CD4-positive, alpha-beta T cell treated with Interleukin-12 subunit alpha and Interleukin-12 subunit beta, for 1 hour (primary cell): ENCODE measurements at regions not wholly inside any gene's neighbourhood (a gene's known extent, or its start where the extent isn't known, plus 50 kb on each side); places are given as distances from the start of the nearest gene placed in this dataset.
"Not testable (repeated sequence)": the region's sequence is repeated elsewhere in the genome, so short reads cannot be mapped to it uniquely, and the experiment has no call there.

Experiments
- DNase-seq: peaks from one replicate; pipeline ENCODE4 v3.0.0-alpha.2; 2020

GRCh38 chr2:192828175-192828574 lies 633.4 kb upstream of the TMEFF2 start:
- no peak for DNase-seq

DNA sequence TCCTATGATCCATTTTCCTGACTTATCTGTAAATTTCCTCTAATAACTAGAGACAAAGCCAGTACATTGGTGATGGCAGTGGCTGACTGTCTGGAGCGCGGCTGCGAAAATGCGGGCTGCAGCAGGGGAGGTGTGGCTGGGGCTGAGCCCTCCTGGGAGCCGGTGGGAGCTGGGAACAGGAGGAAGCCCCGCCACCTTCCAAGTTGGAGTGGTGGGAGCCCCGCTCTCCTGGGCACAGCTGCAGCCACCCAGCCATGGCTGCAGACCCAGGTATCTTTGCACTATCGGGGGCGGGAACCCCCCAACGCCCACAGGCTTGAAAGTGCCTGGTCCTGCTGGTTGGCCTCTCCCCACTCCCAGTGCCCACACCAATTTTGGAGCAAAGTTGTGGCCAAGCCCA lies 633.0 kb upstream of the TMEFF2 start:
- DNase-seq: no peak

GRCh38 chr2:192814376-192814775 lies 619.6 kb upstream of the TMEFF2 start:
- DNase-seq: no peak

DNA sequence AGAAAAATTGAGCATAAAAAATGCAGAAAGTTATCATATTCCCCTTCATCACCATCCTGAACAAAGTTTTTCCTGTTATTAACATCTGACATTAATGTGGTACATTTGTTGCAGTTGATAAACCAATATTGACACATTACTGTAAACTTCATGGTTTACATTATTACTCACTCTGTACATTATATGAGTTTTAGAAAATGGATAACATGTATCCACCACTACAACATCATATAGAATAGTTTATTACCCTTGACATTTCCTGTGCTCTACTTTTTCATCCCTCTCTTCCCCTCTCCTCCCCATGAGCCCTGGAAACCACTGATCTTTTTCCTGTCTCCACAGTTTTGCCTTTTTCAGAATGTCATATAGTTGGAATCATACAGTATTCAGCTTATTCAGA lies 618.6 kb upstream of the TMEFF2 start:
- DNase-seq: no peak

DNA sequence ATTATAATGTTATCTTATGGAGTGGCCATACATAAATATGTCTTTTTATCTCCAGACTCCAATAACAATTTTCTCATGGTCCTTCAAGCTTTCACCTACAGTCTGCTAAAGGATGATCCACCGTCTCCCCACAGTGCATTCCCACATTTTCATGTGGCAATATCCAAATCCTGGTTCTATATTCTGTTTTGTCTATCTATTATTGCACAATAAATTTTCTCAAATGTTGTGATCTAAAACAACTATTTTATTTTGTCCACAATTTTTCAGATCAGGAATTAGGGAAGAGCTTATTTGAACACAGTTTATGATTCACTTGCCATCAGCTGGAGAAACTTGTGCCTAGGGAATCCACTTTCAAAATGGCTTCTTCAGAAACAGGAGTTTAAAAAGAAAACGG lies 614.4 kb upstream of the TMEFF2 start:
- DNase-seq: no peak

DNA sequence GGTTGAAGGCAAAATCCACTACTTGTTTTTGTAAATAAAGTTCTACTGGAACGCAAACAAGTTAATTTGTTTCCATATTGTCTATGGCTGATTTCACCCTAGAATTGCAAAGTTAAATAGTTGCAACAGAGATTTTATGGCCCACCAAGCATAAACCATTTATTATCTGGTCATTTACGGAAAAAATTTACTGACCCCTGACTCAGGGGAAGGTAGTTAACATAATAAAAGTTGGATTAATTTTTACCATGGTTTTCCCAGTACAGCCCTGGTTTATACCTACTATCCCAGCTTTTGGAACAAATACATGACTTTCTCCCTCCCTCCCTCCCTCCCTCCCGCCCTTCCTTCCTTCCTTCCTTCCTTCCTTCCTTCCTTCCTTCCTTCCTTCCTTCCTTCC lies 588.9 kb upstream of the TMEFF2 start:
- DNase-seq: no peak

DNA sequence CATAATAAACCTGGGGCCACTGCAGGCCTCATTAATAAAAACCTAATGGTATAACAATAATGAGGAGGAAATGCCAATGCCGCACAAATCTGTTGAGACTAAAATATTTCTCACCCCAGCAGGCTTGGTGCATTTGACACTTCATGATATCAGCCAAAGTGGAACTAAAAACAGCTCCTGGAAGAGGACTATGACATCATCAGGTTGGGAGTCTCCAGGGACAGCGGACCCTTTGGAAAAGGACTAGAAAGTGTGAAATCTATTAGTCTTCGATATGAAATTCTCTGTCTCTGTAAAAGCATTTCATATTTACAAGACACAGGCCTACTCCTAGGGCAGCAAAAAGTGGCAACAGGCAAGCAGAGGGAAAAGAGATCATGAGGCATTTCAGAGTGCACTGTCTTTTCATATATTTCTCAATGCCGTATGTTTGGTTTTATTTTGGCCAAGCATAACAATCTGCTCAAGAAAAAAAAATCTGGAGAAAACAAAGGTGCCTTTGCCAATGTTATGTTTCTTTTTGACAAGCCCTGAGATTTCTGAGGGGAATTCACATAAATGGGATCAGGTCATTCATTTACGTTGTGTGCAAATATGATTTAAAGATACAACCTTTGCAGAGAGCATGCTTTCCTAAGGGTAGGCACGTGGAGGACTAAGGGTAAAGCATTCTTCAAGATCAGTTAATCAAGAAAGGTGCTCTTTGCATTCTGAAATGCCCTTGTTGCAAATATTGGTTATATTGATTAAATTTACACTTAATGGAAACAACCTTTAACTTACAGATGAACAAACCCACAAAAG lies 580.9 kb upstream of the TMEFF2 start:
- DNase-seq: no peak

GRCh38 chr2:192775011-192775410 lies 580.3 kb upstream of the TMEFF2 start:
- no peak for DNase-seq

GRCh38 chr2:192773044-192773443 lies 578.3 kb upstream of the TMEFF2 start:
- DNase-seq: no peak

- DNase-seq: no peak
These were observed 555.0 kb upstream of the TMEFF2 start for GRCh38 chr2:192749611-192750200.

- no peak for DNase-seq
These were observed 547.2 kb upstream of the TMEFF2 start for GRCh38 chr2:192741889-192742288.

GRCh38 chr2:192735447-192735846 lies 540.7 kb upstream of the TMEFF2 start:
- no peak for DNase-seq

DNA sequence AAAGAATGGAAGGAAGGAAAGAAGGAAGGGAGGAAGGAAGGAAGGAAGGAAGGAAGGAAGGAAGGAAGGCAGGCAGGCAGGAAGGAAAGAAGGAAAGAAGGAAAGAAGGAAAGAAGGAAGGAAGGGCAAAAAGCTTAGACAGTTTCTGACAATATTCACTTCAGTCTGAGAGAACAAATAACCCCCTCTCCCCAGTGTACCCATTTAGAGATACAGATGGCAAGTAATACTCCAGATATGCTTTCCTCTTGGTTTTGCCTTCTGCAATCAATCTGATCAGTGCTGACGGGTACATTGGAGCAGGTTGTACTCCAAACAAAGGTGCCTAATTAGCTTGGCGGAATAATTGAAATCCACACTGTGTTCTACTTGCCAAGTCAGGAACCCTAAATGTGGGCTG lies 534.6 kb upstream of the TMEFF2 start:
- no peak for DNase-seq

DNA sequence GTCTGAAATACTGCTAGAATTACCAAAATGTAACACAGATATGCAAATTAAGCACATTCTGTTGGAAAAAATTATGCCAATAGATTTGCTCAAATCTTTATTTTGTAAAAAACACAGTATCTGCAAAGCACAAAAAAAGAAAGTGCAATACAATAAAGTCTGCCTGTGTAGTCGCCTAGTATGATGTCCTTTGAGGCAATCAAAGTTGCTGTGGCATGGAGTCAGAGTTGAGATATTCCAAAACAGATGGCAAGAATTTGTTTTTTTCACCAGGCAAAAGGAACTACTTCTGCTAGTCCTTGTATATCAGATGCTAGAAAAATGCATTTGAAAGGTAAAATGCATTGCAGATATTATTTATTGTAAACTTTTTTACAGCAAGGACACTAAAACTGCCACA lies 531.3 kb upstream of the TMEFF2 start:
- DNase-seq: no peak

DNA sequence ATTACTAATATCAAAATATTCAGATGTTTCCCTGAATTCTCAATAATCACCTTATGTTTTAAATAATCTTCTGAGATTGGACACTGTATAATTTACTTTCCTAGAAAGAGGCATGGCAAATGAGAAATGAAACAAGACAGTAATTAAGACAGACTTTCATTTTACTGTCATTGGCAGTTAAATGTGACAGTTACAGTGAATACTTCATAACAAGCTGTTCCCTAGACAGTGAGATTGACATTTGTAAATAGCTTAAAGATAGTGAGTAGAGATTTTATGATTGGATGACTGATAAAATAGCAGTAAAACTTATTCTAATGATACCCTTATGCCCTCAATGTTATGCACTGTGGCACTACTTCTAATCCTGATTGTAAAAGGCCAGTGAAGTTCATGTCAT lies 524.9 kb upstream of the TMEFF2 start:
- no peak for DNase-seq

DNA sequence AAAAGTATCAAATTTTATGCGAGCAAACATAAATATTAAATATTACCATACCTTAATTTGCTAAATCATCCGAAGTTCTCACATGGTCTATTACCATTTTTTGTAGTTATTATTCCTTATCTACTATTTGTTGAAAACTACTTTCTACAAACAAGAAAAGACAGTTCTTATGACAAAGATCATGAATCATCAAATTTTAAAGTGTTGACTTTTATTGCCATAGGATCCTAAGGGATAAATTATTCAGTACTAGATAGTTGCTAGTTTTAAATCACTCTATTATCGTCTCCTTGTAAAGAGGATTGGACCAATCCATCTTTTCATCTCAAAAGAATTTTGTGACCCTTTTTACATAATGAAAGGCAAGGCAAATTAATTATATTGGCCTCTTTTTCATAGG lies 523.6 kb upstream of the TMEFF2 start:
- DNase-seq: no peak

DNA sequence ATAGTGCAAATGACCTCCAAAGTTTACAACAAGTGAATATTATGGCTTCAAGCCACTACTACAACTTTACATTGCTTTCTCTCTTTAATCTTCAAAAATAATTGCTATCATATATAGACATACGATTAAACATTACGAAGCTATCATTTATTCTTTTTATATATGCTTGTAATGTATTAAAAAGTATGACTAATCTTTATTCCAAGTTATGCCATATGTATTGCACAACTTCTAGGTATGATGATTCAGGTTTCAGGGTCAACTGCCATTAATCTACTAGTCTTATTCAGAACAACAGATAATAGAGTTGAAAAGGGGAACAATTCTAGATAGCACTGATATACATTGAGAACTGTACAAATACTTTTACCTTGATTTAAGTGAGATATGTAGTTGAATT lies 506.2 kb upstream of the TMEFF2 start:
- DNase-seq: no peak

- DNase-seq: no peak
These were observed 503.1 kb upstream of the TMEFF2 start for GRCh38 chr2:192697880-192698279.

DNA sequence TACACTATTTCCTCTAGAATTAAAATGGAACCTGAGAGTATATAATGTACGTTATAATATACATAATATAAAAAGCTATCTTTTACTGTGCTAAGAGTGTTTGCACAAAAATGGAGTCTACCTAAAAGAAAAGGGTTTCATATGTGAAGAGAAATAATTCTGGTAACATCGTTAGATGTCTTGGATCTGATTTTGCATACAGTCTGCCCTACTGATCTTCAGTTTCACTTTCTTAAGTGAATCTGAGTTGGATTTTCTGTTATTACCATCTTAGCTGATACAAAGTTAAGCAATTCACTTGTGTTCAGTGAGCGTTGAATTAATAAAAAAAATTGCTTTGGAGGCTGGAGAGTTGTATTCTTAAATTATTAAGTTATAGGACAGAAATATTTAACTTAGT lies 502.1 kb upstream of the TMEFF2 start:
- no peak for DNase-seq

- DNase-seq: no peak
These were observed 492.3 kb upstream of the TMEFF2 start for GRCh38 chr2:192687015-192687414.

- not testable (repeated sequence) for DNase-seq
These were observed 487.8 kb upstream of the TMEFF2 start for GRCh38 chr2:192682511-192682910.

DNA sequence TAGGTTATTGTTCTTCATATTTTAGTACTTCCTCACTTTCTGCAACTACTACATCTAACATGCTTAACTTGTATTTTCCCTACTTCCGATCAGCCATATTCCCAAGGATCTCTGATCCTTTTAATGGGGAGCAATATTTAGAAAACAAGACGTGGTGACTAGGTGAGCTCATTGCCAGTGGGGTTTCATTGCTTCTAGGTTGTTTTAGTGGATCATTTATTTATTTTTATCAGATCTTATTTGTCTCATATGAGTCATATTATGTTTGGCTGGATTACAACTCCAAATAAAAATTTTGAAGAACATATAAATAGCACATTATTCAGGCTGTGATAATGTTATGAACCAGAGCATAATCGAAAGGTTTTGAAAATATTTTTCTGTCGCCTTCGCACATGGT lies 480.9 kb upstream of the TMEFF2 start:
- DNase-seq: no peak

- no peak for DNase-seq
These were observed 474.9 kb upstream of the TMEFF2 start for GRCh38 chr2:192669505-192670091.

DNA sequence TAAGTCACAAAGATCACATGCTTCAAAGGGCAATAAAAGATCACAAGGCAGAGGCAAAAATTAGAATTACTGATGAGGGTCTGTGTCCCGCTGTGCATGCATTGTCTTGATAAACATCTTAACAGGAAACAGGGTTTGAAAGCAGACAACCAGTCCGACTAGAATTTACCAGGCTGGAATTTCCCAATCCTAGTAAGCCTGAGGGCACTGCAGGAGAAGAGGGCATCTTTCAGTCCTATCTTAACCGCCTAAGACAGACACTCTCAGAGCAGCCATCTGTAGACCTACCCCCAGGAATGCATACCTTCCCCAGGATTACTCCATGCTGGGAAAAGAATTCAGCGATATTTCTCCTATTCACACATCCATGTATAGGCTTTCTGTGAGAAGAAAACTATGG lies 465.8 kb upstream of the TMEFF2 start:
- DNase-seq: not testable (repeated sequence)

DNA sequence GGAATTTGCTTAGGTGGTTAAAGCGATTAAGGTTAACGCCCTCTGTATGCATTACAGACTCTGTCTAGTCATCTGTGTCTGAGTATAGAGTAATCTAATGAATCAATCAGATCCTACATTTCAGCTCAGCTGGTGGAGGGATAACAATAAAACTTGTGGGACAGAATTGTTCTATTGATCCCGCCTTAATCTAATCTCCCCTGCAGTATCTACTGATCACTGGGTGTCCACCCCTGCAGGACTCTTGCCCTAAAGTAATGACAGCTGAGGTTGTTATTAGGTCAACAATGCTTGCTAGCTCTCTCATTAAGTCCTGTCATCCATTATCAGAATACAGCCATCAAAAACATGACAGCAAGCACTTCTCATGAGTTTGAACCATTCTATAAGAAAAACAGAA lies 462.6 kb upstream of the TMEFF2 start:
- no peak for DNase-seq
